ENCODE measurements at regions not wholly inside any gene's neighbourhood (a gene's known extent, or its start where the extent isn't known, plus 50 kb on each side); places are given as distances from the start of the nearest gene placed in this dataset.

GRCh38 chr15:69868756-69869155, 229.0 kb downstream of the TLE3 start:
- TF ChIP-seq POLR2A (IDR thresholded peaks at IDR 0.05; ENCODE audit: low read depth, low read length) (no peak), CTCF (conservative IDR thresholded peaks at IDR 0.05; ENCODE audit: low read depth, low read length) (no peak), USF2 (IDR thresholded peaks at IDR 0.05; ENCODE audit: low read depth, low read length) (no peak), RFX5 (IDR thresholded peaks at IDR 0.05; ENCODE audit: low read depth, low read length) (no peak), MAFK (IDR thresholded peaks at IDR 0.05; ENCODE audit: low read depth, low read length) (no peak), FOS (IDR thresholded peaks at IDR 0.05; ENCODE audit: low read depth, low read length) (no peak), MXI1 (IDR thresholded peaks at IDR 0.05; ENCODE audit: borderline replicate concordance, low read depth, low read length) (no peak), CHD1 (IDR thresholded peaks at IDR 0.05; ENCODE audit: low read depth, low read length) (no peak)
